Left ventricle myocardium superior (tissue), 1 donor: ENCODE measurements at regions not wholly inside any gene's neighbourhood (a gene's known extent, or its start where the extent isn't known, plus 50 kb on each side); places are given as distances from the start of the nearest gene placed in this dataset.

Source experiments
- ATAC-seq: fragments of 200-7000 bp; cut with Tn5 transposase; one replicate; pipeline ENCODE4 v1.9.1; 2020; ENCODE audit warnings: mild to moderate bottlenecking, moderate library complexity
- DNase-seq: peaks from one replicate; pipeline ENCODE4 v3.0.0-alpha.2; 2020
- intact Hi-C: fragments of 100-400 bp; cut with micrococcal nuclease; formaldehyde crosslinking; loops from one replicate; pipeline ENCODE4 v1.11.0; 2022
- donor health status: DM: no; HTN: yes; CAD: no; lungs with severe emphysema.

DNA sequence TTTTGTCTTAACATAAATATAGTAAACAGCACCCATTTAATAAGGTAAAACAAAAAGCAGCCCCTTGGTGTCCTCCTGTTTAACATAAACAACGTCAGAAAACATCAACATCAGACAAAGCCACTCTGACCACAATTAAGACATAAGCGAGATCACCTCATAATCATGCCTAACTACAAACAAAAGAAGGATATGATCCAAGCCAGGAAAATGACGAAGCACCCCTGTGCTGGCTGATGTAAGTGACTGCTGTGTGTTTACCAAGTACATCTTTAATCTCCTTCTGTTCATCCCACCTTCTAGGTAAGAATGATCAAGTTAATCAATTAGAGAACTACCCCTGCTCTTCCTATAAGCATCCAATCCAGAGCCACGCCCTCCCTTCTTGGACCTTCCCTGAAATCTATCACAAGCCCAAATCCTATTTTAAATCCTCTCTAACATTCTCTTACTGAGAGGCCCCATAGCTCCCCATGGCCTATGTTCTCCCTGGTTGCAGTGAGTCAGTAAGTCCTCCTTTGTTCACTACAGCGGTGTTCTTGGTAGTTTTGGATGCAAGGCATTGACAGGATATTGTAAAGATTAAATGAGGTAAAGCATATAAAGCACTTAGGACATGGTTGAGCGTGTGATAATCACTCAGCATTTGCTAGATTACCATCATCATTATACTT lies 424.2 kb downstream of the TSN start:
- intact Hi-C loops, result no loop called here
- DNase-seq (no peak), ATAC-seq (no peak)

GRCh38 chr2:122180972-122181371 lies 425.5 kb downstream of the TSN start:
- no peak for ATAC-seq

DNA sequence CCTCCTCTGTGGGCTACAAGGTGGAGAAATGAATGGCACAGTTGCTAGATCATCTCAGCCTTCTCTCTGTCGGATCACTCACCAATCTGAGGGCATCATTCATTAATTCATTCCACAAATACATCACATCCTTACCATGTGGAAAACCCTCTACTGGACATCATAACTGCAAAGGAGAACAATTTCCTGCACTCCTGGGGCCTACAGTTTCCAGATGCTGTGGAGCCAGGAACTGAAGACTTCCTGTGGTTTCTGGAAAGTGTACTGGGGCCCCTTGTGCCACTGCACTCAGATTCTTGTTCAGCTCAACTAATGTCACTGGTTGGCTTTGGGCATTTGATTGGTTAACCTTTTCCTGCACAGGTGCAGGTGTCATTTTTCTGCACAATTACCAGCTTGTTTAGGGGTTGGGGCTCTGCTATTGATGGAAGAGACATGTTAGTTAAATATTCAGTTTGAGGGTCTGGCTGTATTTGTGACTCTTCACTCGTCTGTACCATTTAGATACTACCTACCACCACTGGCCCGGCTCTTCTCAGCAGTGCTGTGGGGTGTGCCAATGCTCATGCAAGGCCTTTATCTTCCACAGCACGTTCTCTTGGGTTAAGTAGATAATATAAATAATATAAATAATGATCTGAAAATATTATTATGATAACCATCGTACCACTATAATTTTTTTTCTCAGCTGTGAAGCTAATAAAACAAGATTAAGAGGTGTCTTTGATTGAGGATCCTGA lies 427.3 kb downstream of the TSN start:
- intact Hi-C loops, result no loop called here
- ATAC-seq (no peak), DNase-seq (no peak)

More at GRCh38 chr2:122180972-122181371, 425.5 kb downstream of the TSN start:
- no peak for DNase-seq
- intact Hi-C loops, result no loop called here

GRCh38 chr2:122183890-122184289 lies 428.4 kb downstream of the TSN start:
- intact Hi-C loops, result no loop called here
- DNase-seq (no peak), ATAC-seq (no peak)

GRCh38 chr2:122186761-122187222 lies 431.3 kb downstream of the TSN start:
- ATAC-seq (no peak), DNase-seq (no peak)
- intact Hi-C loops, result no loop called here

GRCh38 chr2:122191331-122191730 lies 435.9 kb downstream of the TSN start:
- no peak for ATAC-seq
- intact Hi-C loops, result no loop called here
- DNase-seq, result no peak

GRCh38 chr2:122193622-122194021 lies 438.2 kb downstream of the TSN start:
- intact Hi-C loops, result no loop called here
- DNase-seq (no peak), ATAC-seq (no peak)

GRCh38 chr2:122194546-122194945 lies 439.1 kb downstream of the TSN start:
- no peak for DNase-seq
- ATAC-seq, result no peak
- intact Hi-C loops, result no loop called here

DNA sequence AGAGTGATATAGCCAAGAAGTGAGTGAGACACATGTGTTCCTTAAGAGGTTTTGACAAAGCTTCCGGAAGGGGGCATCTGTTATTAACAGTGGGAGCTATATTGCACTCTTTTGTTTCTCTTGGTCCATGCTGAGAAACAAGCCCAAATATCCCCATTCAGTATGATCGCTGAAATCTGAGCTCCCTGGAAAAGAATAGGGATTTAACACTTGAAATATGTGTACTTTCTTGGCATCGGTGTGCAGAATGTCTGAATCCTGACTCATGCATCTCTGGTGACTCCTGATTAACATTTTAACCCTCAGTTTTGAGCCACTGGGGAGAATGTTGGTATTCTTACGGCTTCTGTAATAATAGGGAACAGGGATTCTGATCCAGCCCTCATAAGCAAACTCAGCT lies 448.1 kb downstream of the TSN start:
- DNase-seq (no peak), ATAC-seq (peak; percentile 78)
- intact Hi-C loops, result no loop called here

GRCh38 chr2:122205641-122206040 lies 450.2 kb downstream of the TSN start:
- DNase-seq (no peak), ATAC-seq (no peak)
- intact Hi-C loops, result no loop called here

GRCh38 chr2:122206101-122206500 lies 450.6 kb downstream of the TSN start:
- no peak for ATAC-seq

GRCh38 chr2:122209377-122209776 lies 453.9 kb downstream of the TSN start:
- DNase-seq (no peak), ATAC-seq (no peak)
- intact Hi-C loops, result no loop called here

More at GRCh38 chr2:122206101-122206500, 450.6 kb downstream of the TSN start:
- intact Hi-C loops, result no loop called here
- DNase-seq, result no peak

- ATAC-seq (no peak), DNase-seq (no peak)
- intact Hi-C loops, result no loop called here
Observed at GRCh38 chr2:122210065-122210464, 454.6 kb downstream of the TSN start.

DNA sequence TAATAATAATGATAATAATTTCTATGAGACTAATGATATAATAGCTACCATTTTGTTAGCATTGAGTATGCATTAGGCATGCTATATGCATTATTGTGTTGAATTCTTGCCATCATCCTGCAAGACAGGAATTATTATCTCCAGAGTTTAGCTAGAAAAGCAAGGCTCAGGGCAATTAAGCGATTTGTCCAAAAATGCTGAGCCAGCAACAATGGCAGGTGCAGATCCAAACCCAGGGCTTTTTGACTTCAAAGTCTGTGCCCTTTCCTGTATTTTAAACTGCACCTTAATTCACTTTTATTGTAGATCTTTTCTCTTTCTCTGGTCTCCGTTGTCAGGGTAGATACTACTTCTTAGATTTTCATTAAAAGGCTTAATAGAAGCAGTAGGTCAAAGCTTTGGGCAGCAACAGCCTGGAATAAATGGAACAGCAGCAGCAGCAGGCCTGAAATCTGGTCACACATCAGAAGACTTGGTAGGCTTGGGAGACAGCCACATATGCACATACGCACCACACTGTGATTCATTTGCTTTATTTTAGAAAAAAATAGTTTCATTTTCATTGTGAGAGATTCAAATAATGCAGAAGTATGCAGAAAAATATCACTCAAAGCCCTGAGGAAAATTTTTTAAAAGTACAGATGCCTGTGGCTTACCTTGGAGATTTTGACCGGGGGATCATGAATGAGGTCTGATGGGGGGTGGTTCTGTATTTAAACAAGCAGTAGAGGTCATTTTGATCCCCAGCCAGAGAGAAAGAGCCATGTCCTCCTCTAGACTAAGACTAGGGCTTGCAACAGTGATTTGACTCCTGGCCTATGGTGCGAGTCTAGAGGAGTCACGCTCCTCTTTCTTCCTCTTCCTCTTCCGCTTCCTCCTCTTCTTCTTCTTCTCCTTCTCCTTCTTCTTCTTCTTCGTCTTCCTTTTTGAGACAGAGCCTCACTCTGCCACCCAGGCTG lies 455.7 kb downstream of the TSN start:
- intact Hi-C loops, result no loop called here
- no peak for DNase-seq
- ATAC-seq, result no peak

- DNase-seq (no peak), ATAC-seq (no peak)
- intact Hi-C loops, result no loop called here
Observed at GRCh38 chr2:122213312-122213711, 457.9 kb downstream of the TSN start.

DNA sequence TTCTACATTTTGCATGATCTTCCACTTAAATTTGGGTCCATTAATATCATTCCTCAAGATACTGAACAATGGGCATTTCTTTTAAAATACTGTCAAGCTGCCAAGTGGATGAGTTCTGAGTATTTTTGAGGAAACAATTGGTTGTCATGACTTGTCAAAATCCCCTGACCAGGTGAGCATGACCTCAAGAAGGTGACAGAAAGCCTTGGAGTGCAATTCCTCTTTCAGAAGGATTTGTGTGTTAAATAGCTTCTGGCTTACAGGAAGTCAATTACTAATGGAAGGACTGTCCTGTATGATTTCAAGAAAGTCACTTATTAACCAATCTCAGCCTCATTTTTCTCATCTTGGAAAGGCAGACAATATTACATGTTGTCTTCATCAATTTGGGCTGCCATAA lies 460.6 kb downstream of the TSN start:
- intact Hi-C loops, result no loop called here
- ATAC-seq (no peak), DNase-seq (no peak)

DNA sequence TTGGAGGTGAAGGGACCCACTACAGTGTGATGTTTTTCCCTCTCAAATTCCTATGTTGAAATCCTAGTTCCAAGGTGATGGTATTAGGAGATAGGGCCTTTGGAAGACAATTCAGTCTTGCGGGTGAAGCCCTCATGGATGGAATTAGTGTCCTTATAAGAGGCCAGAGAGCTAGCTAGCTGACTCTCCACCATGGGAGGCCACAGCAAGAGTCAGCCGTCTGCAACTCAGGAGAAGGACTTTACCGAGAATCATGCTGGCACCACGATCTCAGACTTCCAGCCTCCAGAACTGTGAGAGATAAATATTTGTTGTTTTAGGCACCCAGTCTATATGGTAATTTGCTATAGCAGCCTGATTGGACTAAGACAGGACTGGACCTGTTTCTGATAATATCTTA lies 461.4 kb downstream of the TSN start:
- ATAC-seq (no peak), DNase-seq (no peak)
- intact Hi-C loops, result no loop called here

DNA sequence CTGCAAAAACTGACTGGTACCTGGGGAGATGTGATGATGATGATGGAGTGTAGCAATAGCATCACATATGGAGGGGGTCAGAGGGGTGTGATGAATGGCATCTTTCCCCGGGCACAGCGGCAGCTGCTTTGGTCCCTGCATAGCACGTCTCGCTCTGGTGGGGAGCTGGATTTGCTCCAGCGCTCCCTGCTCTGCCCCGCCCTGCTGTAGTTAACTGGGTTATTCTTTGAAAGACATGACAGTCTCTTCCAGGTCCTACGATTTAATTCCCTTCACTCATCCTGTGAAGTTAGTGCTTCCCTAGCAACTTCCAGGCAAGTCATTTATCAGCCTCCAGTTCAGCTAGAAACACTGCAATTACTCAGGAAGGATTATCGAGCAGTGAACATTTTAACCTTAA lies 463.1 kb downstream of the TSN start:
- intact Hi-C loops, result no loop called here

DNA sequence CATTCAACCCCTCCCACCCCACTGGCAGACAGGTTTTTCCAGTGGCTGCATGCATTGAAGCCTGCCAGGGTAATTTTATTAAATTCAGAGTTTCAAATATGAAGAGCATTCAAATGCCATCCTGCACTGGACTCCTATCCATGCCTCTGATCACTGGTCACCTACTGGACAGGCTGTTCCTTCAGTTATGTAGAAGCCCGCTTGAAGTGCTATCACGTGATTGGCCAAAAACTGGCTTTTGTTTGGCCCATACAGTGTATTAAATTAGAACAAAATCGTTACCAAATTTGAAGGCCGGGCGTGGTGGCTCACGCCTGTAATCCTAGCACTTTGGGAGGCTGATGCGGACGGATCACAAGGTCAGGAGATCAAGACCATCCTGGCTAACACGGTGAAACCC lies 464.1 kb downstream of the TSN start:
- ATAC-seq, result no peak
- DNase-seq, result no peak
- intact Hi-C loops, result no loop called here

More for the DNA sequence above, 463.1 kb downstream of the TSN start:
- ATAC-seq, result no peak
- no peak for DNase-seq

DNA sequence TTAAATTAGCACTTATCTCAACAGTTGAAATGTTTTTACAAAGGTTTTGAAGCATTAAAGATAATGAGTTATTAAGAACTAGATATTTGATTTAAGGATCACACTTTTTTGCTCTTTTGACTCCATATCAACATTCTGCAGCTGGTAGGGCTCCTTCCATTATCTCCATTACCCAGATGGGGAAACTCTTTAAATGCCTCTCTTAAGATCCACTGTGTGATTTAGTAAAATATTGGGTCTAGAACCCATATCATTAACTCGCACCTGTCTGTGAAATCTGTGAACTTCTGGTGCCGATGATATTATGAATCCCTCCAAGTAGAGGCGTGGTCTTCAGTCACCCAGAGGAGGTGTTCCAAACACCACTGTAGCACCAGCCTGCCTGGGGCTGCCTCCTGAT lies 466.2 kb downstream of the TSN start:
- ATAC-seq (no peak), DNase-seq (no peak)
- intact Hi-C loops, result no loop called here
